Caco-2 (cell line): ENCODE measurements at regions not wholly inside any gene's neighbourhood (a gene's known extent, or its start where the extent isn't known, plus 50 kb on each side); places are given as distances from the start of the nearest gene placed in this dataset.
A peak's percentile ranks its signal among the peaks of the same experiment; 100 is the strongest.

Source experiments
- BruUV-seq: library from RNA; stranded (reverse); fragments of 400-500 nt; replicated peaks from 2 replicates; lab custom pipeline; 2021; lab: Mats Ljungman, UMichigan
- CTCF ChIA-PET: fragments of 300-600 bp; sonication (Branson Sonifier 250); formaldehyde crosslinking; loops from one replicate; lab custom pipeline; 2022; ENCODE audit warnings: antibody characterized with exemption; lab: Charles Lee
- POLR2A ChIA-PET: fragments of 300-600 bp; sonication (Branson Sonifier 250); formaldehyde crosslinking; loops from one replicate; lab custom pipeline; 2022; ENCODE audit warnings: antibody characterized with exemption; lab: Charles Lee
- DNase-seq, 2 experiments: peaks; one replicate each; pipeline versions ENCODE4 v3.0.0 to v3.0.0-alpha.2; 2020 to 2022
- H3K27me3 ChIP-seq: replicated peaks from 2 replicates; pipeline ENCODE4 v1.6.0; 2011; ENCODE audit warnings: low read length; ENCODE audit not compliant: control insufficient read depth, insufficient read depth
- H3K36me3 ChIP-seq: 2 replicates; pipeline ENCODE4 v1.5.1; 2011; ENCODE audit warnings: low read length; ENCODE audit not compliant: control insufficient read depth, insufficient read depth
- H3K4me1 ChIP-seq: fragments of 250-450 bp; sonication (Bioruptor Pico); 2 replicates; pipeline ENCODE4 v1.5.1; 2020; ENCODE audit warnings: mild to moderate bottlenecking
- H3K4me3 ChIP-seq: 2 replicates; pipeline ENCODE4 v1.5.1; 2011; ENCODE audit warnings: low read depth, mild to moderate bottlenecking, control low read depth, low read length
- H3K9me3 ChIP-seq: fragments of 250-450 bp; sonication (Bioruptor Pico); 2 replicates; pipeline ENCODE4 v1.5.1; 2020; ENCODE audit warnings: mild to moderate bottlenecking, moderate library complexity
- H3K27ac Mint-ChIP-seq: one replicate; pipeline ENCODE4 v1.8.0; 2022; ENCODE audit warnings: mixed read lengths; ENCODE audit not compliant: unreplicated experiment
- H3K27me3 Mint-ChIP-seq: one replicate; pipeline ENCODE4 v1.8.0; 2022; ENCODE audit warnings: mixed read lengths; ENCODE audit not compliant: insufficient read depth, unreplicated experiment
- H3K36me3 Mint-ChIP-seq: one replicate; pipeline ENCODE4 v1.8.0; 2022; ENCODE audit warnings: mild to moderate bottlenecking, mixed read lengths; ENCODE audit not compliant: insufficient read depth, unreplicated experiment
- H3K4me1 Mint-ChIP-seq: one replicate; pipeline ENCODE4 v1.8.0; 2022; ENCODE audit warnings: low read depth, mixed read lengths; ENCODE audit not compliant: unreplicated experiment
- H3K4me3 Mint-ChIP-seq: one replicate; pipeline ENCODE4 v1.8.0; 2022; ENCODE audit warnings: mild to moderate bottlenecking, moderate library complexity, mixed read lengths; ENCODE audit not compliant: unreplicated experiment
- H3K9me3 Mint-ChIP-seq: one replicate; pipeline ENCODE4 v1.8.0; 2022; ENCODE audit warnings: mixed read lengths; ENCODE audit not compliant: unreplicated experiment
- intact Hi-C: fragments of 100-400 bp; cut with micrococcal nuclease; formaldehyde crosslinking; loops from one replicate; pipeline ENCODE4 v1.10.0; 2022; ENCODE audit not compliant: unreplicated experiment
- TF ChIP-seq, protein P1 (sequence below), 2 experiments: fragments of 200-600 bp in 1 of 2; IDR thresholded peaks; 1 replicate in 1 of 2; 2 replicates in 1 of 2; pipeline versions ENCODE4 v1.5.1 to v1.8.0; 2011 to 2022; ENCODE audit warnings: antibody characterized with exemption in 1 of 2, control low read depth in 1 of 2, inconsistent platforms in 1 of 2, low read depth in 1 of 2, low read length in 1 of 2, mild to moderate bottlenecking in 1 of 2, moderate library complexity in 1 of 2; ENCODE audit not compliant: insufficient read depth in 1 of 2, severe bottlenecking in 1 of 2, unreplicated experiment in 1 of 2

- Mint-ChIP-seq H3K4me1 (peaks cover 22% of the 10 kb centered on the region), H3K27me3 (no peaks in the 10 kb centered on the region), H3K4me3 (no peak overlapping the region), H3K27ac (peak overlapping the region; percentile 73), H3K9me3 (no peaks in the 10 kb centered on the region), H3K36me3 (no peaks in the 10 kb centered on the region)
- peak; percentile 34 to 74 for DNase-seq
- peaks cover 19% of the 10 kb centered on the region for H3K4me1 ChIP-seq
- no peaks in the 10 kb centered on the region for H3K9me3 ChIP-seq
- intact Hi-C loops = no loop called here
- H3K27me3 ChIP-seq = no peaks in the 10 kb centered on the region
- no peaks in the 10 kb centered on the region for H3K36me3 ChIP-seq
- CTCF ChIA-PET = no interaction called here
- TF ChIP-seq, protein P1, sequence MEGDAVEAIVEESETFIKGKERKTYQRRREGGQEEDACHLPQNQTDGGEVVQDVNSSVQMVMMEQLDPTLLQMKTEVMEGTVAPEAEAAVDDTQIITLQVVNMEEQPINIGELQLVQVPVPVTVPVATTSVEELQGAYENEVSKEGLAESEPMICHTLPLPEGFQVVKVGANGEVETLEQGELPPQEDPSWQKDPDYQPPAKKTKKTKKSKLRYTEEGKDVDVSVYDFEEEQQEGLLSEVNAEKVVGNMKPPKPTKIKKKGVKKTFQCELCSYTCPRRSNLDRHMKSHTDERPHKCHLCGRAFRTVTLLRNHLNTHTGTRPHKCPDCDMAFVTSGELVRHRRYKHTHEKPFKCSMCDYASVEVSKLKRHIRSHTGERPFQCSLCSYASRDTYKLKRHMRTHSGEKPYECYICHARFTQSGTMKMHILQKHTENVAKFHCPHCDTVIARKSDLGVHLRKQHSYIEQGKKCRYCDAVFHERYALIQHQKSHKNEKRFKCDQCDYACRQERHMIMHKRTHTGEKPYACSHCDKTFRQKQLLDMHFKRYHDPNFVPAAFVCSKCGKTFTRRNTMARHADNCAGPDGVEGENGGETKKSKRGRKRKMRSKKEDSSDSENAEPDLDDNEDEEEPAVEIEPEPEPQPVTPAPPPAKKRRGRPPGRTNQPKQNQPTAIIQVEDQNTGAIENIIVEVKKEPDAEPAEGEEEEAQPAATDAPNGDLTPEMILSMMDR (IDR thresholded peaks at IDR 0.05; ENCODE audit: insufficient read depth in 1 of 2, low read depth in 1 of 2, low read length in 1 of 2, severe bottlenecking in 1 of 2, unreplicated experiment in 1 of 2) = no peak
- POLR2A ChIA-PET = interaction anchor here (1.3 kb wide), 1 partner anchor 57 kb away, joined by 3 read pairs; the partner anchor contains the start of gene ELF3
- no peak overlapping the region for H3K4me3 ChIP-seq
- no TSS peak for BruUV-seq
Observed at GRCh38 chr1:202067188-202067974, 55.3 kb upstream of the GPR37L1 start.

GRCh38 chr1:202068596-202068995 is 54.1 kb upstream of the GPR37L1 start:
- CTCF ChIA-PET = no interaction called here

DNA sequence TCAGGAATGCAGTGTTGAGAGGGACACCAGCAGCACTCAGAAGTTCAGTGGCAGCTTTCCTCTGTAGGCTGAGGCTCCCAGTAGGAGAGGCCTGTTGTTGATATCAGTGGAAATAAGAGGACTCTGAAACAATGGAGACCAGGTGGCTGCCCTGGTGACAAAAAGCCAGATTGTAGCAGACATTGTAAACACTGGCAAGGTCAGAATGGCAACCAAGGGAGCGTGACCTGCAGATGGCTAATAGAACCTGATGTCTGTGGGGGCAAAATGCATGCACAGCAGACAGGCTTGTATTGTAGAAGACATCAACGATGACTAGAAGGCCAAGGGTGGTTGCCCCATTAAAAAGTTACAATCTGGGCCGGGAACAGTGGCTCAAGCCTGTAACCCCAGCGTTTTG is 53.1 kb upstream of the GPR37L1 start:
- DNase-seq = no peak
- Histone ChIP-seq H3K4me3 (no peak overlapping the region), H3K27me3 (no peaks in the 10 kb centered on the region), H3K9me3 (no peaks in the 10 kb centered on the region), H3K4me1 (peaks cover 19% of the 10 kb centered on the region), H3K36me3 (no peaks in the 10 kb centered on the region)
- Mint-ChIP-seq H3K4me1 (peaks cover 32% of the 10 kb centered on the region), H3K27ac (no peak overlapping the region), H3K36me3 (no peaks in the 10 kb centered on the region), H3K27me3 (no peaks in the 10 kb centered on the region), H3K4me3 (no peak overlapping the region), H3K9me3 (no peaks in the 10 kb centered on the region)
- TF ChIP-seq, protein P1 (IDR thresholded peaks at IDR 0.05; ENCODE audit: insufficient read depth in 1 of 2, low read depth in 1 of 2, low read length in 1 of 2, severe bottlenecking in 1 of 2, unreplicated experiment in 1 of 2) = no peak
- intact Hi-C loops = no loop called here
- CTCF ChIA-PET = no interaction called here
- POLR2A ChIA-PET = no interaction called here
- BruUV-seq = no TSS peak

More at GRCh38 chr1:202068596-202068995, 54.1 kb upstream of the GPR37L1 start:
- Mint-ChIP-seq H3K27ac (no peak overlapping the region), H3K36me3 (no peaks in the 10 kb centered on the region), H3K4me3 (no peak overlapping the region), H3K9me3 (no peaks in the 10 kb centered on the region), H3K27me3 (no peaks in the 10 kb centered on the region), H3K4me1 (peaks cover 32% of the 10 kb centered on the region)
- POLR2A ChIA-PET = interaction anchor here (1.3 kb wide), 1 partner anchor 58 kb away, joined by 3 read pairs; the partner anchor contains the start of gene ELF3
- Histone ChIP-seq H3K27me3 (no peaks in the 10 kb centered on the region), H3K4me3 (no peak overlapping the region), H3K36me3 (no peaks in the 10 kb centered on the region), H3K4me1 (peaks cover 18% of the 10 kb centered on the region; the same call in 1 of the 2 replicates), H3K9me3 (no peaks in the 10 kb centered on the region)
- DNase-seq = no peak
- BruUV-seq = no TSS peak
- TF ChIP-seq, protein P1 (IDR thresholded peaks at IDR 0.05; ENCODE audit: insufficient read depth in 1 of 2, low read depth in 1 of 2, low read length in 1 of 2, severe bottlenecking in 1 of 2, unreplicated experiment in 1 of 2) = no peak
- intact Hi-C loops = no loop called here
